ENCODE measurements at regions not wholly inside any gene's neighbourhood (a gene's known extent, or its start where the extent isn't known, plus 50 kb on each side); places are given as distances from the start of the nearest gene placed in this dataset.

DNA sequence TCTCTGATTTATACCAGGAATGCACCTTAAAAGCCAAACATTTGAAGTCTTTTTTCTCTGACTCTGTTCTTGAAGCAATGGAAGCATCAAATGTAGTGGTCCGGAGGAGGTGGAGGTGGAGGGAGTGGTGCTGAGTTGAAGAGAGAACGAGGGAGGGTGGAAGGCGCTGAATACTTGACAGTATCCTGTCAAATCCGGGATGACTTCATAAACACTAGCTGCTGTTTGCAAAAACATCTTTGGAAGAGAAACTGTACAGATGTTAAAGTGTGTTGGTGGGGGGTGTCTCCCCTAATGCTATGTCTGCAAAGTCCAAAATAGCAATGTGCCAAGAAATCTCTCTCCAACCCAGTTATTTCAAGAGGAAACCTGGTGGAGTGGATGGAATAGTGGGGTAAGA lies 328.5 kb upstream of the AUTS2 start:
- TF ChIP-seq, protein P1, sequence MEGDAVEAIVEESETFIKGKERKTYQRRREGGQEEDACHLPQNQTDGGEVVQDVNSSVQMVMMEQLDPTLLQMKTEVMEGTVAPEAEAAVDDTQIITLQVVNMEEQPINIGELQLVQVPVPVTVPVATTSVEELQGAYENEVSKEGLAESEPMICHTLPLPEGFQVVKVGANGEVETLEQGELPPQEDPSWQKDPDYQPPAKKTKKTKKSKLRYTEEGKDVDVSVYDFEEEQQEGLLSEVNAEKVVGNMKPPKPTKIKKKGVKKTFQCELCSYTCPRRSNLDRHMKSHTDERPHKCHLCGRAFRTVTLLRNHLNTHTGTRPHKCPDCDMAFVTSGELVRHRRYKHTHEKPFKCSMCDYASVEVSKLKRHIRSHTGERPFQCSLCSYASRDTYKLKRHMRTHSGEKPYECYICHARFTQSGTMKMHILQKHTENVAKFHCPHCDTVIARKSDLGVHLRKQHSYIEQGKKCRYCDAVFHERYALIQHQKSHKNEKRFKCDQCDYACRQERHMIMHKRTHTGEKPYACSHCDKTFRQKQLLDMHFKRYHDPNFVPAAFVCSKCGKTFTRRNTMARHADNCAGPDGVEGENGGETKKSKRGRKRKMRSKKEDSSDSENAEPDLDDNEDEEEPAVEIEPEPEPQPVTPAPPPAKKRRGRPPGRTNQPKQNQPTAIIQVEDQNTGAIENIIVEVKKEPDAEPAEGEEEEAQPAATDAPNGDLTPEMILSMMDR (IDR thresholded peaks at IDR 0.05): no peak
- no peak for TF ChIP-seq POLR2A (IDR thresholded peaks at IDR 0.05)
